ENCODE measurements at regions not wholly inside any gene's neighbourhood (a gene's known extent, or its start where the extent isn't known, plus 50 kb on each side); places are given as distances from the start of the nearest gene placed in this dataset.

- no peak for TF ChIP-seq REST (IDR thresholded peaks at IDR 0.05; ENCODE audit: borderline replicate concordance)
Observed at GRCh38 chr18:10381516-10381915, 72.9 kb upstream of the APCDD1 start (continued).

- no peak for TF ChIP-seq SMC3 (conservative IDR thresholded peaks at IDR 0.05; ENCODE audit: poor library complexity)
- no peak for TF ChIP-seq MXI1 (conservative IDR thresholded peaks at IDR 0.05; ENCODE audit: poor library complexity, severe bottlenecking)
- no peak for TF ChIP-seq RAD21 (conservative IDR thresholded peaks at IDR 0.05)
- TF ChIP-seq EP300 (conservative IDR thresholded peaks at IDR 0.05; ENCODE audit: poor library complexity, severe bottlenecking), result no peak
- no peak for TF ChIP-seq CTCF (IDR thresholded peaks at IDR 0.05; ENCODE audit: poor library complexity, severe bottlenecking)
- TF ChIP-seq EZH2 (IDR thresholded peaks at IDR 0.05; ENCODE audit: borderline replicate concordance, insufficient read depth, low read length, poor library complexity, severe bottlenecking), result no peak
- no peak for TF ChIP-seq POLR2AphosphoS5 (IDR thresholded peaks at IDR 0.05)
- no peak for TF ChIP-seq TAF1 (IDR thresholded peaks at IDR 0.05; ENCODE audit: low read depth)
- TF ChIP-seq REST (IDR thresholded peaks at IDR 0.05; ENCODE audit: borderline replicate concordance), result no peak
- H3K9ac ChIP-seq (ENCODE audit: low read length), result no peak overlapping the region
- no peaks in the 10 kb centered on the region for H4K20me1 ChIP-seq (ENCODE audit: insufficient read depth)
- no peak overlapping the region for H2AFZ ChIP-seq (ENCODE audit: low read depth, low read length)
- H3F3A ChIP-seq (ENCODE audit: insufficient read depth, low read length, poor library complexity, severe bottlenecking), result no peaks in the 10 kb centered on the region
- H3K9me3 ChIP-seq (ENCODE audit: low read length), result no peaks in the 10 kb centered on the region
- H3K27ac ChIP-seq (ENCODE audit: low read length), result no peak overlapping the region
- H3K36me3 ChIP-seq (ENCODE audit: insufficient read depth, low read length), result no peaks in the 10 kb centered on the region
- no peaks in the 10 kb centered on the region for H3K9me2 ChIP-seq (ENCODE audit: insufficient read depth, low read length)
- no peak overlapping the region for H3K4me2 ChIP-seq (ENCODE audit: low read length)
- H3K4me3 ChIP-seq (ENCODE audit: low read length), result no peak overlapping the region
- no peaks in the 10 kb centered on the region for H3K79me2 ChIP-seq (replicated peaks; ENCODE audit: insufficient read depth, low read length)
- H3K27me3 ChIP-seq (ENCODE audit: insufficient read depth, low read depth, low read length), result no peaks in the 10 kb centered on the region
Observed at GRCh38 chr18:10381951-10382350, 72.5 kb upstream of the APCDD1 start.
